OCI-M1 (cell line): ENCODE measurements at regions not wholly inside any gene's neighbourhood (a gene's known extent, or its start where the extent isn't known, plus 50 kb on each side); places are given as distances from the start of the nearest gene placed in this dataset.

Experiments
- DNase-seq: peaks from one replicate; lab custom pipeline; 2025; lab: John Stamatoyannopoulos, UW

GRCh38 chr4:162732876-162733275 is 433.8 kb downstream of the NAF1 start:
- DNase-seq: no peak

GRCh38 chr4:162727766-162728165 is 438.9 kb downstream of the NAF1 start:
- DNase-seq: no peak

GRCh38 chr4:162727232-162727631 is 439.5 kb downstream of the NAF1 start:
- peak; percentile 69 for DNase-seq

GRCh38 chr4:162715401-162715800 is 451.3 kb downstream of the NAF1 start:
- no peak for DNase-seq

- DNase-seq: no peak
These were observed 458.7 kb downstream of the NAF1 start for GRCh38 chr4:162707962-162708361.

GRCh38 chr4:162706632-162707031 is 460.1 kb downstream of the NAF1 start:
- DNase-seq: no peak

- peak; percentile 36 for DNase-seq
These were observed 460.6 kb downstream of the NAF1 start for GRCh38 chr4:162706051-162706450.

GRCh38 chr4:162705130-162705803 is 461.4 kb downstream of the NAF1 start:
- no peak for DNase-seq

GRCh38 chr4:162700815-162701361 is 465.8 kb downstream of the NAF1 start:
- DNase-seq: no peak

GRCh38 chr4:162700358-162700757 is 466.3 kb downstream of the NAF1 start:
- peak; percentile 10 for DNase-seq

- DNase-seq: no peak
These were observed 467.1 kb downstream of the NAF1 start for GRCh38 chr4:162699629-162700028.

GRCh38 chr4:162685410-162685809 is 481.3 kb downstream of the NAF1 start:
- no peak for DNase-seq

GRCh38 chr4:162684998-162685397 is 481.7 kb downstream of the NAF1 start:
- peak; percentile 25 for DNase-seq

GRCh38 chr4:162684371-162684700 is 482.4 kb downstream of the NAF1 start:
- DNase-seq: no peak

GRCh38 chr4:162683659-162684370 is 482.9 kb downstream of the NAF1 start:
- DNase-seq: peak; percentile 11

- no peak for DNase-seq
These were observed 484.0 kb downstream of the NAF1 start for GRCh38 chr4:162682651-162683050.

GRCh38 chr4:162681212-162681611 is 485.5 kb downstream of the NAF1 start:
- DNase-seq: no peak

GRCh38 chr4:162675661-162676060 is 491.0 kb downstream of the NAF1 start:
- no peak for DNase-seq

- DNase-seq: no peak
These were observed 498.1 kb upstream of the FSTL5 start for GRCh38 chr4:162661913-162662312.

GRCh38 chr4:162659716-162660115 is 495.9 kb upstream of the FSTL5 start:
- DNase-seq: no peak

- no peak for DNase-seq
These were observed 494.2 kb upstream of the FSTL5 start for GRCh38 chr4:162657966-162658365.

GRCh38 chr4:162650166-162650565 is 486.4 kb upstream of the FSTL5 start:
- no peak for DNase-seq

- peak; percentile 26 for DNase-seq
These were observed 481.6 kb upstream of the FSTL5 start for GRCh38 chr4:162645381-162645780.

GRCh38 chr4:162644346-162644745 is 480.5 kb upstream of the FSTL5 start:
- no peak for DNase-seq
